EH (cell line): ENCODE measurements at regions not wholly inside any gene's neighbourhood (a gene's known extent, or its start where the extent isn't known, plus 50 kb on each side); places are given as distances from the start of the nearest gene placed in this dataset.
A peak's percentile ranks its signal among the peaks of the same experiment; 100 is the strongest.

Experiments
- DNase-seq: peaks from one replicate; pipeline ENCODE4 v3.0.0-alpha.2; 2015; ENCODE audit warnings: low read depth

- DNase-seq: no peak
These were observed 781.7 kb upstream of the GHITM start for GRCh38 chr10:83357627-83358026.

GRCh38 chr10:83367036-83367435, 772.3 kb upstream of the GHITM start:
- no peak for DNase-seq

GRCh38 chr10:83371696-83372490, 767.4 kb upstream of the GHITM start:
- peak; percentile 48 for DNase-seq

DNA sequence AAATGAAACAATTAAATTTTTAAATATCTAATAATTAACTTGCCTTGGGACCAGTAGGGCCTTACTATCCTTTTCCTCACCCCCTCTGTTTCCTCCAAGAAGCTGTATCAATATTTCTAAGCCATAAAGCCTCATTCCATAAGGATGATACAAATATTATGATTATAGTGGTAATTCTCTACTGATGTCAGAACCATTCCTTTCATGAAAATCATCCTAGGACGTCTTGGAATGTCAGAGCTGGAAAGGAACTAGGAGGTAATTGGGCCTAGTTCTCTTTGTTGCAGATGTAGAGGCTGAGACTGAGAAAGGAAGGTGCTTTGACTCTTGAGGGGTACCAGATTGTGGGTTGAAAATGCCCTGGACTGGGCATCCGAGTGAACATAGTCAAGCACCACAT, 766.7 kb upstream of the GHITM start:
- DNase-seq: peak; percentile 67

DNA sequence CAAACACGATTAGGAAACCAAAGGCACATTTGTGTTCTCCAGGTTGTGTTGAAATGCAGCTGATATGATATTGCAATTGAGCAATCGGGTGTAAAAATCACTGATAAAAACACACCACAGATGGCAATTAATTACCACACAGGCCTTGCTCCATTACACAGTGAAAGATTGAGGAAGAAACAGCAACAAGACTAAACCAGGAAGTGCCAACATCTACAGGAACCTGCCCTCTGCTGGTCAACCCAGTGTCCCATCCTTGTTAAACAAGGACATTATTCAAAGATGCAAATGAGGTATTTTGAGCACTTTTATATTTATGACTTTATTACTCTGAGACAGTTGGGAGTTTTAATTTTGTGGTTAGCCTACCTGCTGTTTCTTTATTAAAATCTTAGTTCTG, 765.6 kb upstream of the GHITM start:
- DNase-seq: peak; percentile 32

DNA sequence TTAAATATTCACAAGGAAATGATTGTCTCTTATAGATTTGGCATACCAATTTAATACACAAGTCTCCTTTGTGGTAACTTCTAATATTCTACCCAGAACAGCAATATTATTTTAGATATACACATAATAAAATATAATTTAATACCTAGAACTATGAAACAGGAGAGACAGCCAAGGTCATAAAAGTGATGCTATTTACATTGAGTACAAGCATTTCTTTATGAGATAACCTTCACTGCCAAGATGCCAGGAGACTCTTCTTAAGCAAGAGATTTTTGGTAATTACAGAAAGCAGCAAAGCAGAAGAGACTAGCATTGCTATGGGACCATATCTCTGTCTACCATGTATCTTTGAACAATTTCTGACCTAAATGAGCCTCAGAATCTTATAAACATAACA, 764.6 kb upstream of the GHITM start:
- no peak for DNase-seq

DNA sequence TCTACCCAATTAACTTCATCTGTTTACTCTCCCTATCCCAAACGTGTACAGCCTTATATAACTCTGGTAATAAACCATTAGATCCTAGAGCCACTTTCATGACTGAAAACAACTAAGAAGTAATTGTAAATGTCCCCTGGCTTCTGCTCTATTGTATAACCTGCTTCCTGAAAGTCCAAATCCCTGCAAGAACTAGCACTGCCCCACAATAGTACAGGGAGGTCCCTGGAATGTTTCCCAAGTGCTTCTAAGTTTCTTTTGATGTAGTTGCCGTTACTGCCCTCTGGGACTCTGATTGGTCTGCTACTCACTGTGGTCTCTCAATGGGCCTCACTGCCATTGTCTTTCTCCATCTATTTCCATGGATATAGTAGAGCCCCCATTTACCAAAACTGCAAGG, 764.0 kb upstream of the GHITM start:
- no peak for DNase-seq

DNA sequence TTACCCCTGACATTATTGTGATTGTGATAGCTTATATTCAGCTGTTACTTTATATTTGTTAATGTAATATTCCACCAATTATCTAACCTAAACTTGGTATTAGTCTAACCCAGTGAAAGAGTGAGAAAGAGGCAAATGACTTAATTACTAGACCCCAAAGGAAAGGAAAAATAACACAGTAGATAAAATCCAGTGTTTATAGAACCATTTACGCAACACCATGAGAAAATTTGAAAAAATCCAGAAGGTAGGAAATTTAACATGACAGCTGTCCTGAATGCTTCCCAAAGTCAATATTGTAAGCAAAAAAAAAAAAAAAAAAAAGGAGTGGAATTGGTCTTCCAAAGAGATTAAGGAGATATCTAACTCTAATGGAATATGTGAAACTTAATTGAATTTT, 741.5 kb upstream of the GHITM start:
- no peak for DNase-seq

- no peak for DNase-seq
These were observed 728.7 kb upstream of the GHITM start for GRCh38 chr10:83410570-83410969.

- no peak for DNase-seq
These were observed 714.0 kb upstream of the GHITM start for GRCh38 chr10:83425306-83425705.

GRCh38 chr10:83427101-83427500, 712.2 kb upstream of the GHITM start:
- no peak for DNase-seq

DNA sequence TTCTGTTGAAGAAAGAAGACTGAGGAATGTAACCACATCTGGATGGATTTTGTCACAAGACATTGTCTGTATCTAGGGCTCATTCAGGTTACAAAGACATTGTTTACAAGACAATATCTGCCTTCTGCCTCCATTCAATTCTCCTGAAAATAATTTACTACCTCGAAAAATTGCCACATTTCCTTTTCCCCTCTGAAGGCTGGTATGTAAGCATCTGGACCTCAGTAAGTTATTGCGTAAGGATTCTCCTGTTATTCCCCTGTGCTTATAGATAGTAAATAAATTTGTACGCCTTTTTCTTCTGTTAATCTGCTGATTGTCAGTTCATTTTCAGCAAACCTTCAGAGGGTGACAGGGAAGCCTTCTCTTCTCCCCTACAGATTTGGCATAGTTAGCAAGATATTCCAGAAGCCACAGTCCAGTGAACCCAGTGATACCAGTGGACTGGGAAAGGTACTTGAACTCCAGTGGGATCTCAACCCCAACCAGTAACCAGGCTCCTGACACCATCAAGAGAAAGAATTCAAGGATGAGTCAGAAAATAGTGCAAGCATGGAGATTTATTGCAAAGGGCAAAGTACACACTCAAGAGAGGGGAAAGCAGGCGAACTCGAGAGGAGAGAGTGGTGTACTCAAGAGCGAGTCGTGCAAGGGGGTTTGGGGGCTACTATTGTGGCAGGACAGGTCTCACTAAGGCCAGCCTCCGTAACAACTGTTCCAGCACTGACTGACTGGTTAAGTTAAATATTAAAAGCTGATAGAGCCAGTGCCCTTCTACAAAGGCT, 706.9 kb upstream of the GHITM start:
- DNase-seq: no peak

DNA sequence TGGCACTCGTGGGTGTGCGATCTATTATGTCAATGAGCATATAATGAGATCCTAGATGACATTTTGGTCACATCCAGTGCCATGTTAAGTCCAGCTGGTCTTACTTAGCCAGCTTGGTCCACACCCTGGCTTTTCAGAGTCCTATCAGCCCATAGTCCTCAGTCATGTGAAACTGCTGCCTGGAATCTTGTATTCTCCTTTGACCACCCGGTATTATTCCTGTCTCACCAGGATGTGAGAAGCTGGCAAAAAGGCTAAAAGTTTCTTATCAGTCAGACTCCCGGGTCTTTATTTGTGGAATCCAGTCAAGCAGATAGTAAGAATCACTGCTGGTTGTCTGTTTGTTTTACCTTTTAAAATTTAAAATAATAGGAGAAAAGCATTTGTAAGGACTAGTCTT, 705.6 kb upstream of the GHITM start:
- DNase-seq: no peak

GRCh38 chr10:83448013-83448412, 691.3 kb upstream of the GHITM start:
- no peak for DNase-seq

GRCh38 chr10:83458611-83459010, 680.7 kb upstream of the GHITM start:
- DNase-seq: no peak

GRCh38 chr10:83459124-83459523, 680.2 kb upstream of the GHITM start:
- DNase-seq: no peak

GRCh38 chr10:83469728-83470331, 669.5 kb upstream of the GHITM start:
- DNase-seq: peak; percentile 20

- no peak for DNase-seq
These were observed 663.1 kb upstream of the GHITM start for GRCh38 chr10:83476211-83476610.

GRCh38 chr10:83489161-83489560, 650.1 kb upstream of the GHITM start:
- no peak for DNase-seq

GRCh38 chr10:83492004-83492403, 647.3 kb upstream of the GHITM start:
- no peak for DNase-seq

DNA sequence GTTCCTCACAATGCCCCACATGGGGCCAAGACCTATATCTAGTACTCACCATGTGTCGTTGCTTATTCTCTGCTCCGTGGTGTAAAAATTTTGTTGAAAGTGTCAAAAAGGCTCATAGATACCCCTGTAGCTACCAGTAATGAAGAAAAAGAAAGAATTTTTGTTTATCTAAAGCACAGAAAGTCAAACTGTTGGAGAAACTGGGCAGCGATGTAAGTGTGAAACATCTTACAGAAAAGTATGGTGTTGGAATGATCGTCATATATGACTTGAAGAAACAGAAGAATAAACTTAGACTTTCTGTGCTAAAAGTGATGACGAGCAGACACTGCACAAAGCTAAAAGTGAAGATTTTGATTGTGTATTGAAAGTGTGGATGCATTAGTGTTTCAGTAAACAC, 626.6 kb upstream of the GHITM start:
- no peak for DNase-seq

DNA sequence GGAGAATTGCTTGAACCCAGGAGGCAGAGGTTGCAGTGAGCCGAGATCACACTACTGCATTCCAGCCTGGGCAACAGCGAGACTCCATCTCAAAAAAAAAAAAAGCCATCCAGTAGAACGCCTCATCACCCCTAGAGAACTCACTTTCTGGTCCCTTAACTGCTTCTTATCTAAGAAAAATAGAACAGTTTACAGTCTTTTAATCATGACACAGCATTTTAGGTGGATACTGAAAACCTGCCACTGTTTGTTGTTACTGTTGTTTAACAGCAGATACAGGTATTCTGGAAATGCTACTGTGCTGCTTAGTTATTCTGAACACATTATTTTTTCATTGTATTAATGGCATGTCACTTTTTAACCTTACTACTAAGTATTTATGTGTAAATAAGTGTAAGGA, 624.3 kb upstream of the GHITM start:
- DNase-seq: no peak

- no peak for DNase-seq
These were observed 622.5 kb upstream of the GHITM start for GRCh38 chr10:83516788-83517187.
